Esophagus muscularis mucosa (tissue), 3 donors: ENCODE measurements at regions not wholly inside any gene's neighbourhood (a gene's known extent, or its start where the extent isn't known, plus 50 kb on each side); places are given as distances from the start of the nearest gene placed in this dataset.

Experiments
- POLR2A ChIP-seq: fragments of 450-650 bp; IDR thresholded peaks from one replicate; pipeline ENCODE4 v1.6.1; 2017; ENCODE audit warnings: antibody characterized with exemption, moderate library complexity, mild to moderate bottlenecking, low read depth
- TF ChIP-seq, protein P1 (sequence below), 3 experiments: fragments of 200-600 bp in 2 of 3; fragments of 450-650 bp in 1 of 3; sonication (generic) in 2 of 3; IDR thresholded peaks; one replicate each; pipeline ENCODE4 v1.5.1; 2017 to 2019; ENCODE audit warnings: antibody characterized with exemption in 3 of 3, mild to moderate bottlenecking in 2 of 3, moderate library complexity in 1 of 3

DNA sequence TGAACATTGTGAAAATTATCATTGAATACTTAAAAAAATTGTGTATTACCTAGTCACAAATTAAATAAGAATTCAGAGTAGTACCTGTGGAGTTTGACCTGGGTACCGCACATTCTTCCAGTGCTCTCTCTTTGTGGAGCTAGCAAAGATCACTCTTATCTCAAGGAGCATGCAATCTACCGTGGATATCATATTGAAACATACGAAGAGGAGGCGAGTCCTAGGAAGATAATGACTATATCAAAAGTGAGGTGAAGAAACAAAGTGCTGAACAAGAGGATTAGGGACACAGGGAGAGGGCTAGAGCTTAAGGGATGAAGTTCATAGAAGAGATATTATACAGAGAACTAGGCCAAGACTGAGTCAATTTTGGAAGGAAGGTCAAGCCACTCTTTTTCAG lies 55.9 kb upstream of the NR3C1 start:
- TF ChIP-seq POLR2A, result no peak
- TF ChIP-seq, protein P1, sequence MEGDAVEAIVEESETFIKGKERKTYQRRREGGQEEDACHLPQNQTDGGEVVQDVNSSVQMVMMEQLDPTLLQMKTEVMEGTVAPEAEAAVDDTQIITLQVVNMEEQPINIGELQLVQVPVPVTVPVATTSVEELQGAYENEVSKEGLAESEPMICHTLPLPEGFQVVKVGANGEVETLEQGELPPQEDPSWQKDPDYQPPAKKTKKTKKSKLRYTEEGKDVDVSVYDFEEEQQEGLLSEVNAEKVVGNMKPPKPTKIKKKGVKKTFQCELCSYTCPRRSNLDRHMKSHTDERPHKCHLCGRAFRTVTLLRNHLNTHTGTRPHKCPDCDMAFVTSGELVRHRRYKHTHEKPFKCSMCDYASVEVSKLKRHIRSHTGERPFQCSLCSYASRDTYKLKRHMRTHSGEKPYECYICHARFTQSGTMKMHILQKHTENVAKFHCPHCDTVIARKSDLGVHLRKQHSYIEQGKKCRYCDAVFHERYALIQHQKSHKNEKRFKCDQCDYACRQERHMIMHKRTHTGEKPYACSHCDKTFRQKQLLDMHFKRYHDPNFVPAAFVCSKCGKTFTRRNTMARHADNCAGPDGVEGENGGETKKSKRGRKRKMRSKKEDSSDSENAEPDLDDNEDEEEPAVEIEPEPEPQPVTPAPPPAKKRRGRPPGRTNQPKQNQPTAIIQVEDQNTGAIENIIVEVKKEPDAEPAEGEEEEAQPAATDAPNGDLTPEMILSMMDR (IDR thresholded peaks at IDR 0.05), result no peak
